ENCODE measurements at regions not wholly inside any gene's neighbourhood (a gene's known extent, or its start where the extent isn't known, plus 50 kb on each side); places are given as distances from the start of the nearest gene placed in this dataset.

- TF ChIP-seq CTCF (IDR thresholded peaks at IDR 0.05) (no peak), POLR2AphosphoS5 (IDR thresholded peaks at IDR 0.05) (no peak), EP300 (IDR thresholded peaks at IDR 0.05) (no peak)
Observed at GRCh38 chr1:47584249-47584648, 146.4 kb downstream of the FOXD2 start.

All from gastroesophageal sphincter (tissue), 3 donors.